ENCODE measurements at regions not wholly inside any gene's neighbourhood (a gene's known extent, or its start where the extent isn't known, plus 50 kb on each side); places are given as distances from the start of the nearest gene placed in this dataset.
A peak's percentile ranks its signal among the peaks of the same experiment; 100 is the strongest.
"Not testable (repeated sequence)": the region's sequence is repeated elsewhere in the genome, so short reads cannot be mapped to it uniquely, and the experiment has no call there.

DNA sequence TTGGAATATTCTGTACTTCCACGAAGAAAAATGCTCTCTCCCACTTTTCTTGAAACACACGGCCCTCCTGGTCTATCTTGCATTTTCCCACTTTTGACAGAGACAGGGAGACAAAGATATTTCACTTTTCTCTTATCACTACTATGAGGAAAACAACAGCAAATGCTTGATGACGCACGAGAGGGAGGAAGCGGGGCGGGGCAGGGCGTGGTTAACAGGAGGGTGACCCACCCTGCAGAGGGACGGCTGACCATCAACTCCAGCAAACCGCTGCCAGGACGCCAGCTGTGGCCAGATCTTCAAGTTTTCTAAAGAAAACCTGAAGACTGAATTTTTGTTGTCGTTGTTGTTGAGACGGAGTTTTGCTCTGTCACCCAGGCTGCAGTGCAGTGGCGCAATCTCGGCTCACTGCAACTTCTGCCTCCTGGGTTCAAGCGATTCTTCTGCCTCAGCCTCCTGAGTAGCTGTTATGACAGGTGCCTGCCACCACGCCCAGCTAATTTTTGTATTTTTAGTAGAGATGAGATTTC lies 63.8 kb downstream of the NSUN5 start:
- not testable (repeated sequence) for H3K9ac ChIP-seq (ENCODE audit: low read depth, low read length); H3K4me1 ChIP-seq (ENCODE audit: control insufficient read depth, insufficient read depth, low read length); H3K4me3 ChIP-seq (ENCODE audit: low read depth, low read length); H3K36me3 ChIP-seq (ENCODE audit: control insufficient read depth, insufficient read depth, low read length); H3K9me3 ChIP-seq (ENCODE audit: control insufficient read depth, insufficient read depth, low read length); H3K27me3 ChIP-seq (ENCODE audit: control insufficient read depth, insufficient read depth, low read length)

DNA sequence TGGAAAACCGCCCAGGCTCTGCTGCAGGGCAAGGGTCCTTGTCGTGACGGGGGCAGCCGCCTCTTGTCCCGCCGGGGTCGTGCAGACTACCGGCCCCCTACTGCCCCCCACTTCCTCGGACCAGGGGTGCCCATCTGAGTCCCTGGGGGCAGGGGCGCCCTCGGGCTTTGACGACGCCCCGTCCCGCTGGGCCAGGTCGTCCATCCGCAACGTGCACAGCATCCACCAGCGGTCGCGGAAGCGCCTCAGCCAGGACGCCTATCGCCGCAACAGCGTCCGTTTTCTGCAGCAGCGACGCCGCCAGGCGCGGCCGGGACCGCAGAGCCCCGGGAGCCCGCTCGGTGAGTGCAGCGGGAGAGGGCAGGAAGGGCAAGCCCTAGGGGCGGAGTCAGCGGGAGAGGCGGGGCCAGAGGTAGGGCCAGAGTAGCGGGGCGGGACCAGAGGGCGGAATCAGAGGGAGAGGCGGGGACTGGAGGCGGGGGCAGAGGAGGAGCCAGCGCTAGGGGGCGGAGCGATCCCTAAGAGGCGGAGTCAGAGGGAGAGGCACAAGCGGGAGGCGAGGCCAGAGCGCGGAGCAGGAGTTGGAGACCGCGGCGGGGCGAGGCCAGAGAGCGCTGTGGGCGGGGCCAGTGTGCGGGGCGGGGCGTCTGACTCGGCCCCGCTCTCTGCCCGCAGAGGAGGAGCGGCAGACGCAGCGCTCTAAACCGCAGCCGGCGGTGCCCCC lies 73.5 kb downstream of the NSUN5 start:
- not testable (repeated sequence) for H3K27me3 ChIP-seq (ENCODE audit: control insufficient read depth, insufficient read depth, low read length); H3K4me1 ChIP-seq (ENCODE audit: control insufficient read depth, insufficient read depth, low read length); H3K9ac ChIP-seq (ENCODE audit: low read depth, low read length); H3K36me3 ChIP-seq (ENCODE audit: control insufficient read depth, insufficient read depth, low read length); H3K9me3 ChIP-seq (ENCODE audit: control insufficient read depth, insufficient read depth, low read length)
- H3K4me3 ChIP-seq (ENCODE audit: low read depth, low read length), result peak overlapping the region; percentile 32

DNA sequence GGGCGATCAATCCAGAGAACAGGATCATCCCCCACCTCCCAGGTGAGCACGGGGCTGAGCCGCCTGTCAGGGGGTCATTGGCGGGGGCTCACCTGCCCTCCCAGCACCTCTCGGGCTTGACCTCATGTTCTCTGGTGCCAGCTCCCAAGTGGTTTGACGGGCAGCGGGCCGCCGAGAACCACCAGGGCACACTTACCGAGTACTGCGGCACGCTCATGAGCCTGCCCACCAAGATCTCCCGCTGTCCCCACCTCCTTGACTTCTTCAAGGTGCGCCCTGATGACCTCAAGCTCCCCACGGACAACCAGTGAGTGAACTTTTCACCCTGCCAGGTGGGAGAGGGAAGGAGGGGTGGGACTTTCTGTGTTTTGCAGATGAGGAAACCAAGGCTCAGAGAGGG lies 82.9 kb downstream of the NSUN5 start:
- not testable (repeated sequence) for H3K27me3 ChIP-seq (ENCODE audit: control insufficient read depth, insufficient read depth, low read length); H3K4me3 ChIP-seq (ENCODE audit: low read depth, low read length); H3K4me1 ChIP-seq (ENCODE audit: control insufficient read depth, insufficient read depth, low read length); H3K36me3 ChIP-seq (ENCODE audit: control insufficient read depth, insufficient read depth, low read length); H3K9me3 ChIP-seq (ENCODE audit: control insufficient read depth, insufficient read depth, low read length); H3K9ac ChIP-seq (ENCODE audit: low read depth, low read length)

DNA sequence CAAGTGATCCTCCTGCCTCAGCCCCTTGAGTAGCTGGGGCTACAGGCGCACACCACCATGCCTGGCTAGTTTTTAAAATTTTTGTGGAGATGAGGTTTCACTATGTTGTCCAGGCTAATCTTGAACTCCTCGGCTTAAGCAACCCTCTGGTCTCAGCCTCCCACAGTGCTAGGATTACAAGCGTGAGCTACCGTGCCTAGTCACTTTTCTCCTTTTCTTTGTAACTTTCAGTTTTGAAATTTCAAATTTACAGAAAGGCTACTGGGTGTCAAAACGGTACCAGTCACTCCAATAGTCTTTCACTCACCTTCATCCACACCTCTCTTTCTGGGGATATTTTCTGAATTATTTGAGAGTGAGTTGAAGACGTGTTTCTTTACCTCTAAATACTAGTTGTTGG lies 86.9 kb downstream of the NSUN5 start:
- H3K4me3 ChIP-seq (ENCODE audit: low read depth, low read length); H3K27me3 ChIP-seq (ENCODE audit: control insufficient read depth, insufficient read depth, low read length); H3K9ac ChIP-seq (ENCODE audit: low read depth, low read length); H3K36me3 ChIP-seq (ENCODE audit: control insufficient read depth, insufficient read depth, low read length); H3K9me3 ChIP-seq (ENCODE audit: control insufficient read depth, insufficient read depth, low read length); H3K4me1 ChIP-seq (ENCODE audit: control insufficient read depth, insufficient read depth, low read length): not testable (repeated sequence)

GRCh38 chr7:73220766-73221370 lies 87.8 kb downstream of the NSUN5 start:
- not testable (repeated sequence) for H3K9me3 ChIP-seq (ENCODE audit: control insufficient read depth, insufficient read depth, low read length); H3K27me3 ChIP-seq (ENCODE audit: control insufficient read depth, insufficient read depth, low read length); H3K4me1 ChIP-seq (ENCODE audit: control insufficient read depth, insufficient read depth, low read length); H3K4me3 ChIP-seq (ENCODE audit: low read depth, low read length); H3K9ac ChIP-seq (ENCODE audit: low read depth, low read length); H3K36me3 ChIP-seq (ENCODE audit: control insufficient read depth, insufficient read depth, low read length)

GRCh38 chr7:73220357-73220756 lies 88.3 kb downstream of the NSUN5 start:
- not testable (repeated sequence) for H3K4me3 ChIP-seq (ENCODE audit: low read depth, low read length); H3K27me3 ChIP-seq (ENCODE audit: control insufficient read depth, insufficient read depth, low read length); H3K9ac ChIP-seq (ENCODE audit: low read depth, low read length); H3K36me3 ChIP-seq (ENCODE audit: control insufficient read depth, insufficient read depth, low read length); H3K4me1 ChIP-seq (ENCODE audit: control insufficient read depth, insufficient read depth, low read length); H3K9me3 ChIP-seq (ENCODE audit: control insufficient read depth, insufficient read depth, low read length)

- H3K4me1 ChIP-seq (ENCODE audit: control insufficient read depth, insufficient read depth, low read length); H3K36me3 ChIP-seq (ENCODE audit: control insufficient read depth, insufficient read depth, low read length); H3K27me3 ChIP-seq (ENCODE audit: control insufficient read depth, insufficient read depth, low read length); H3K9ac ChIP-seq (ENCODE audit: low read depth, low read length); H3K9me3 ChIP-seq (ENCODE audit: control insufficient read depth, insufficient read depth, low read length); H3K4me3 ChIP-seq (ENCODE audit: low read depth, low read length): not testable (repeated sequence)
These were observed 89.8 kb downstream of the NSUN5 start for GRCh38 chr7:73218802-73219201.

- not testable (repeated sequence) for H3K9ac ChIP-seq (ENCODE audit: low read depth, low read length); H3K4me3 ChIP-seq (ENCODE audit: low read depth, low read length); H3K9me3 ChIP-seq (ENCODE audit: control insufficient read depth, insufficient read depth, low read length); H3K4me1 ChIP-seq (ENCODE audit: control insufficient read depth, insufficient read depth, low read length); H3K36me3 ChIP-seq (ENCODE audit: control insufficient read depth, insufficient read depth, low read length); H3K27me3 ChIP-seq (ENCODE audit: control insufficient read depth, insufficient read depth, low read length)
These were observed 92.5 kb downstream of the NSUN5 start for GRCh38 chr7:73216046-73216675.

DNA sequence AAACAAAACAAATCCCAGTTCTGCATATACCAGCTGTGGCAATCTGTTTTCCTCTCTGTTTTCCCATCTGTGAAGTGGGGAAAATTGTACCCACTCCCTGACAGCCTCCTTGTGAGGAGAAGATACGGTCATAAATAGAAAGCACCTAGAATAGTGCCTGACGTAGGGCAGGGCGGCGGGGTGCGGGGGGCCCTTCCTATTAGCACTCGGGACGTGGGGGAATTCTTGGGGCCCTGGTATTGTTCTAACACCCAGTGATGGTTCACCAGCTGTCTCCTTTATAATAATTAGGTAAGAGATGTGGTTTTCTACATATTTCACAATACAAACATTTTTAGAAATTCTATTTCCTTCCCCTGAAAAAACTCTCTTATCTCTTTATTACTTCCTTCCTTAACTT lies 93.4 kb downstream of the NSUN5 start:
- not testable (repeated sequence) for H3K4me3 ChIP-seq (ENCODE audit: low read depth, low read length); H3K27me3 ChIP-seq (ENCODE audit: control insufficient read depth, insufficient read depth, low read length); H3K9me3 ChIP-seq (ENCODE audit: control insufficient read depth, insufficient read depth, low read length); H3K9ac ChIP-seq (ENCODE audit: low read depth, low read length); H3K36me3 ChIP-seq (ENCODE audit: control insufficient read depth, insufficient read depth, low read length); H3K4me1 ChIP-seq (ENCODE audit: control insufficient read depth, insufficient read depth, low read length)

DNA sequence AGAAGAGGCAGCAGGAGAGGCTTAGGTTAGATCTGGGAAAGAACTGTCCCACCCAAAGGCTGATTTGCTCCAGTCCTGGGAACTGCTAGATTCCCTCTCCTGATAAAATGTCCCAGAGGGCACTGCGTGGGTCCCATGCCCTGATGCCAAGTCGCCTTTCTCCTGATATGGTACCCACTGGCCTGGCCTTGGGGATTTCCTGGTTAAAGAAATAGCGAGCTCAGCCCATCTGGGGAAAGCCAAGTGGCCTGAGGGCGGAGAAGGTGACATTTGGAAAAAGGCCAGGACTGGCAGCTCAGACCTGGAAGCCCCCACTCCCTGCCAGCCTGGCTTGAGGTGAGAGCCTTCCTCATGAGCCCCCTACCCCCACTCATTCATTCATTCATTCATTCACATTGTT lies 94.2 kb downstream of the NSUN5 start:
- H3K27me3 ChIP-seq (ENCODE audit: control insufficient read depth, insufficient read depth, low read length); H3K4me3 ChIP-seq (ENCODE audit: low read depth, low read length); H3K4me1 ChIP-seq (ENCODE audit: control insufficient read depth, insufficient read depth, low read length); H3K36me3 ChIP-seq (ENCODE audit: control insufficient read depth, insufficient read depth, low read length); H3K9ac ChIP-seq (ENCODE audit: low read depth, low read length); H3K9me3 ChIP-seq (ENCODE audit: control insufficient read depth, insufficient read depth, low read length): not testable (repeated sequence)

DNA sequence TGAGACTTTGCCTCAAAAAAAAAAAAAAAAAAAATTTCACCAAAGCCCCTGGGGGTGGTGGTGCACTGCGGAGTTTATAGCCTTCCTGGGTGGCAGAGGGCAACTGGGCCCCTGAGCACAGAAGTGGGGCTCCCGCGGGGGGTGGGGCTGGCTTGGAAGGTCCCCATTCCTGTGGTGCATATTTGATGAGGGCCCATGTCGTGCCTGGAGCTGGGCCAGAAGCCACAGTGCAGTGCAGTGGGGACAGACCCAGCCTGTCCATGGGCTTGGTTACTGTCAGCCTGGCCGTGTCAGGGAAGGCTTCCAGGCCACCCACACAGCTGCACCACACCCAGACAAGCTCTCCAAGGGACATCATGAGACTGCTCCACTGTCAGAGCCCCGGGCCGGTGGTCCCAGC lies 95.5 kb downstream of the NSUN5 start:
- H3K27me3 ChIP-seq (ENCODE audit: control insufficient read depth, insufficient read depth, low read length); H3K4me1 ChIP-seq (ENCODE audit: control insufficient read depth, insufficient read depth, low read length); H3K9me3 ChIP-seq (ENCODE audit: control insufficient read depth, insufficient read depth, low read length); H3K36me3 ChIP-seq (ENCODE audit: control insufficient read depth, insufficient read depth, low read length); H3K9ac ChIP-seq (ENCODE audit: low read depth, low read length); H3K4me3 ChIP-seq (ENCODE audit: low read depth, low read length): not testable (repeated sequence)

DNA sequence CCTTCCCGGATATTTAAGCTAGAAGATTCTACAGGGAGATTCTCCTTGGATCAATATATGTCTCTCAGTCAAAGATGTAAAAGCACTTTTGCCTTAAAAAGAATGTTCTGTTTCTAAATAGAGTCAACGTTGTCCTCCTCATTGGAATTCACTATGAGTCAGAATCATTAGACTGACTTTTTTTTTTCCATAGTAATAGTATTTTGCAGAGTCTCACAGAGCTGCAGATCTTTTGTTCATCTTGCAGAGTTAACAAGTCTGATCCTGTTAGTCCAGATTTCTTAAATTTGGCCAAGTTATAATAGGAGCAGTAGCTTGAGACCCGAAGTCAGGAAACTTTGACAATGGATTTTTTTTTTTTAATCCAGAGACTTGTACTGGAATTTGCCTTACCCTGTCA lies 103.0 kb downstream of the NSUN5 start:
- H3K4me3 ChIP-seq (ENCODE audit: low read depth, low read length); H3K27me3 ChIP-seq (ENCODE audit: control insufficient read depth, insufficient read depth, low read length); H3K9ac ChIP-seq (ENCODE audit: low read depth, low read length); H3K4me1 ChIP-seq (ENCODE audit: control insufficient read depth, insufficient read depth, low read length); H3K9me3 ChIP-seq (ENCODE audit: control insufficient read depth, insufficient read depth, low read length); H3K36me3 ChIP-seq (ENCODE audit: control insufficient read depth, insufficient read depth, low read length): not testable (repeated sequence)
